DOHH2 (cell line): ENCODE measurements at regions not wholly inside any gene's neighbourhood (a gene's known extent, or its start where the extent isn't known, plus 50 kb on each side); places are given as distances from the start of the nearest gene placed in this dataset.
"Not testable (repeated sequence)": the region's sequence is repeated elsewhere in the genome, so short reads cannot be mapped to it uniquely, and the experiment has no call there.

Source experiments
- H3F3A ChIP-seq: fragments of 200-600 bp; sonication (generic), shearing (Covaris generic); 2 replicates; pipeline ENCODE4 v1.6.0; 2016; ENCODE audit warnings: antibody characterized with exemption, mild to moderate bottlenecking; ENCODE audit not compliant: control insufficient read depth, insufficient read depth
- H3K27ac ChIP-seq: fragments of 200-600 bp; sonication (generic); 2 replicates; pipeline ENCODE4 v1.5.1; 2014; ENCODE audit warnings: low read depth, mild to moderate bottlenecking, low read length, moderate library complexity
- H3K27me3 ChIP-seq: fragments of 200-600 bp; sonication (generic); 2 replicates; pipeline ENCODE4 v1.6.1; 2014; ENCODE audit warnings: mild to moderate bottlenecking, low read length, mixed read lengths; ENCODE audit not compliant: control insufficient read depth
- H3K36me3 ChIP-seq: fragments of 200-600 bp; sonication (generic); 2 replicates; pipeline ENCODE4 v1.6.1; 2014; ENCODE audit warnings: mild to moderate bottlenecking, low read length, moderate library complexity, mixed read lengths; ENCODE audit not compliant: control insufficient read depth
- H3K4me1 ChIP-seq: fragments of 200-600 bp; sonication (generic); 2 replicates; pipeline ENCODE4 v1.6.1; 2014; ENCODE audit warnings: mild to moderate bottlenecking, low read length, mixed read lengths; ENCODE audit not compliant: control insufficient read depth
- H3K4me2 ChIP-seq: fragments of 200-600 bp; sonication (generic); 2 replicates; pipeline ENCODE4 v1.6.0; 2014; ENCODE audit warnings: mild to moderate bottlenecking, low read length, moderate library complexity
- H3K4me3 ChIP-seq: fragments of 200-600 bp; sonication (generic); 2 replicates; pipeline ENCODE4 v1.5.1; 2014; ENCODE audit warnings: mild to moderate bottlenecking, low read length, mixed read lengths
- H3K79me2 ChIP-seq: fragments of 200-600 bp; sonication (generic); 2 replicates; pipeline ENCODE4 v1.6.1; 2014; ENCODE audit warnings: mild to moderate bottlenecking, low read length, mixed read lengths; ENCODE audit not compliant: control insufficient read depth
- H3K9me2 ChIP-seq: fragments of 200-600 bp; sonication (generic); replicated peaks from 2 replicates; pipeline ENCODE4 v1.6.1; 2014; ENCODE audit warnings: mild to moderate bottlenecking, low read length, mixed read lengths; ENCODE audit not compliant: control insufficient read depth
- H3K9me3 ChIP-seq: fragments of 200-600 bp; sonication (generic); 2 replicates; pipeline ENCODE4 v1.6.1; 2014; ENCODE audit warnings: antibody characterized with exemption, low read length, mixed read lengths; ENCODE audit not compliant: control insufficient read depth, insufficient read depth
- H4K20me1 ChIP-seq: fragments of 200-600 bp; sonication (generic); 2 replicates; pipeline ENCODE4 v1.6.0; 2014; ENCODE audit warnings: low read depth, mild to moderate bottlenecking, antibody characterized with exemption, low read length, moderate library complexity; ENCODE audit not compliant: control insufficient read depth, insufficient read depth
- CTCF ChIP-seq: fragments of 200-600 bp; sonication (generic); IDR thresholded peaks from one replicate; pipeline ENCODE4 v1.5.1; 2014; ENCODE audit warnings: antibody characterized with exemption, mild to moderate bottlenecking, low read depth, low read length; ENCODE audit not compliant: poor library complexity, severe bottlenecking
- EZH2phosphoT487 ChIP-seq: fragments of 200-600 bp; sonication (generic); IDR thresholded peaks from 2 replicates; pipeline ENCODE4 v1.6.1; 2017; ENCODE audit warnings: borderline replicate concordance, mild to moderate bottlenecking, antibody characterized with exemption, low read length, moderate library complexity, mixed read lengths

DNA sequence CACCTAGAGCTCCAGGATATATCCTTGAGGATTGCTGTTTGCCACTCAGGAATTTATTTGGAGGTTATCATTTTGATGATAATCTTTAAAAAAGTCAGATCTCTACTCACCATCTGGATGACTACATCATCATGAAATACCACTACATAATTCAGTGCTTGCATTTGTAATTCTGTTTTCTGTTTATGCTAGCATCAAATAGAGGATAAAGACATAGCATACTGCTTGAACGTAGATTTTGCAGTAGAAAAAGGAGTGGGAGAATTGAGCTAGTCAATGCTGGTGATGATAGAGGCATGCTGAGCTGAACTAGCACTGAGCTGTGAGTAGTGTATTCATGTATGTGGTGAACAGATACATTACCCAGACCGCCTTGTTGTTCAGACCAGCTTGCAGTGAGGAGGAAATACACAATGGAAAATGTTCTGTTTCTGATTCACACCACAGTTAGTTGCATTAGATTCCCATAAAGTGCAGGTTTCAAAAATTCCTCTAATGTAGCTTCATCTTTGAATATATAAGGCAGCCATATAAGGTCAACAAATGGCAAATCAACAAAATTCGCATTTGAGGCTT lies 68.8 kb upstream of the CDC42EP3 start:
- peaks cover 6% of the 10 kb centered on the region for H3K4me1 ChIP-seq
- no peaks in the 10 kb centered on the region for H3K9me2 ChIP-seq
- H3K4me2 ChIP-seq: no peak overlapping the region
- H3K27ac ChIP-seq: no peak overlapping the region
- H3F3A ChIP-seq: no peaks in the 10 kb centered on the region
- no peaks in the 10 kb centered on the region for H3K9me3 ChIP-seq
- no peak for TF ChIP-seq CTCF
- TF ChIP-seq EZH2phosphoT487: no peak
- no peaks in the 10 kb centered on the region for H4K20me1 ChIP-seq
- H3K79me2 ChIP-seq: no peaks in the 10 kb centered on the region
- H3K27me3 ChIP-seq: no peaks in the 10 kb centered on the region
- H3K4me3 ChIP-seq: no peak overlapping the region
- H3K36me3 ChIP-seq: no peaks in the 10 kb centered on the region

DNA sequence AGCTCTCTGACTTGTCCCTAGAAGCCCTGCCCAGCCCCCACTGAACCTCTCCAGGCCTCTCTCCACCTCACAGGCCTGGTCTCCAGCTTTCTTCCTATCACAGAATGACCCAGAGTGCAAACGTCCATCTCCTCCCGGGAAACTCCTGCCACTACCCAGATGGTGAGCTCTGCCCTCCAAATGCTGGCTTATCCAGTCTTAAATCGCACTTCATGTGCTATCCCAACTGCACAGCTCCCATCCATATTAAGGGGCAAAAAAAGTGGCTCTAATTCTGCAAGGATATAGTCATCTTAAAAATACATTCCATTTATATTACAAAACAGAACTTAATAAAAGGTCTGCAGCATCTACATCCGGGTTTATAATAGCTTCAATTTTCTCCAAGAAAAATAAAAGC lies 70.8 kb upstream of the CDC42EP3 start:
- Histone ChIP-seq H3K27me3 (no peaks in the 10 kb centered on the region), H3F3A (no peaks in the 10 kb centered on the region), H3K4me1 (no peaks in the 10 kb centered on the region), H4K20me1 (no peaks in the 10 kb centered on the region), H3K9me3 (no peaks in the 10 kb centered on the region), H3K27ac (no peak overlapping the region), H3K4me2 (no peak overlapping the region), H3K4me3 (no peak overlapping the region), H3K36me3 (no peaks in the 10 kb centered on the region), H3K79me2 (no peaks in the 10 kb centered on the region), H3K9me2 (no peaks in the 10 kb centered on the region)
- TF ChIP-seq CTCF: no peak
- no peak for TF ChIP-seq EZH2phosphoT487

DNA sequence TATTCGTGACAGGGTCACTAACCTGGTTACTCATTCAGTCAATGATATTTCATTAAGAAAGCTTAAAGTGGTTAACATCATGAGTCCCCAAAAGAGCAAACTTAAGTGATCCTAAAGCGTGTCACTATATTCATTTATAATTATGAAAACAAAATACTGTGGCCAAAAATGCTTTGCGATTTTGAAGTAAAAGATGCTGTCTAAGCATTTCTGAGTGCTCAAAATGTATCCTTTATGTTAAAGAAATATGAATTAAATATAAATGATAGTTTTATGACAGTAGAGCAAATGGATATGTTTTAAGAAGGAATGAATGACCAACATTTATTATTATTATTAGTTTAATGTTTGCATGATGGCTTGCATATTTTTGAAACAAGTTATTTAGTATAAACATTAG lies 72.6 kb upstream of the CDC42EP3 start:
- Histone ChIP-seq H3F3A (no peaks in the 10 kb centered on the region), H3K27ac (no peak overlapping the region), H3K4me3 (no peak overlapping the region), H3K4me1 (no peaks in the 10 kb centered on the region), H3K79me2 (no peaks in the 10 kb centered on the region), H3K36me3 (no peaks in the 10 kb centered on the region), H3K9me3 (no peaks in the 10 kb centered on the region), H4K20me1 (no peaks in the 10 kb centered on the region), H3K27me3 (no peaks in the 10 kb centered on the region), H3K4me2 (no peak overlapping the region), H3K9me2 (no peaks in the 10 kb centered on the region)
- TF ChIP-seq EZH2phosphoT487 (no peak), CTCF (no peak)

GRCh38 chr2:37744961-37745360 lies 73.5 kb upstream of the CDC42EP3 start:
- not testable (repeated sequence) for H3K9me2 ChIP-seq, H3K27ac ChIP-seq, H3K9me3 ChIP-seq, H3K36me3 ChIP-seq, H4K20me1 ChIP-seq, H3K4me2 ChIP-seq, H3K4me1 ChIP-seq, H3K4me3 ChIP-seq, H3K79me2 ChIP-seq, H3F3A ChIP-seq, H3K27me3 ChIP-seq

GRCh38 chr2:37746011-37746410 lies 74.6 kb upstream of the CDC42EP3 start:
- H3K36me3 ChIP-seq, H3K79me2 ChIP-seq, H3K4me2 ChIP-seq, H3K4me3 ChIP-seq, H3K27ac ChIP-seq, H3K9me3 ChIP-seq, H3F3A ChIP-seq, H3K9me2 ChIP-seq, H3K27me3 ChIP-seq, H3K4me1 ChIP-seq, H4K20me1 ChIP-seq: not testable (repeated sequence)
